NK-92 (cell line): ENCODE measurements at regions not wholly inside any gene's neighbourhood (a gene's known extent, or its start where the extent isn't known, plus 50 kb on each side); places are given as distances from the start of the nearest gene placed in this dataset.
"Not testable (repeated sequence)": the region's sequence is repeated elsewhere in the genome, so short reads cannot be mapped to it uniquely, and the experiment has no call there.

Experiments used
- DNase-seq: peaks from one replicate; lab custom pipeline; 2025; ENCODE audit not compliant: unreplicated experiment; lab: John Stamatoyannopoulos, UW

GRCh38 chr15:85196697-85197096, 183.7 kb upstream of the AKAP13 start:
- DNase-seq: not testable (repeated sequence)

GRCh38 chr15:85197582-85197981, 182.8 kb upstream of the AKAP13 start:
- DNase-seq: not testable (repeated sequence)

- DNase-seq: not testable (repeated sequence)
Observed at GRCh38 chr15:85198432-85198831, 182.0 kb upstream of the AKAP13 start.

GRCh38 chr15:85200215-85200614, 180.2 kb upstream of the AKAP13 start:
- not testable (repeated sequence) for DNase-seq

GRCh38 chr15:85201118-85201793, 179.1 kb upstream of the AKAP13 start:
- DNase-seq: not testable (repeated sequence)

- DNase-seq: not testable (repeated sequence)
Observed at GRCh38 chr15:85204481-85204880, 175.9 kb upstream of the AKAP13 start.

GRCh38 chr15:85233791-85234325, 146.5 kb upstream of the AKAP13 start:
- not testable (repeated sequence) for DNase-seq

GRCh38 chr15:85234450-85235196, 145.8 kb upstream of the AKAP13 start:
- DNase-seq: not testable (repeated sequence)

GRCh38 chr15:85244056-85244455, 136.3 kb upstream of the AKAP13 start:
- DNase-seq: not testable (repeated sequence)

GRCh38 chr15:85250938-85251542, 129.4 kb upstream of the AKAP13 start:
- DNase-seq: not testable (repeated sequence)

GRCh38 chr15:85253196-85253915, 127.0 kb upstream of the AKAP13 start:
- DNase-seq: not testable (repeated sequence)

GRCh38 chr15:85254961-85255360, 125.4 kb upstream of the AKAP13 start:
- DNase-seq: not testable (repeated sequence)

GRCh38 chr15:85255502-85255901, 124.9 kb upstream of the AKAP13 start:
- not testable (repeated sequence) for DNase-seq

- not testable (repeated sequence) for DNase-seq
Observed at GRCh38 chr15:85256009-85256997, 124.1 kb upstream of the AKAP13 start.

- DNase-seq: not testable (repeated sequence)
Observed at GRCh38 chr15:85258062-85258445, 122.3 kb upstream of the AKAP13 start.

GRCh38 chr15:85258559-85259209, 121.7 kb upstream of the AKAP13 start:
- not testable (repeated sequence) for DNase-seq

GRCh38 chr15:85260526-85260925, 119.9 kb upstream of the AKAP13 start:
- DNase-seq: not testable (repeated sequence)

- DNase-seq: not testable (repeated sequence)
Observed at GRCh38 chr15:85262461-85263055, 117.8 kb upstream of the AKAP13 start.
